ENCODE measurements at regions not wholly inside any gene's neighbourhood (a gene's known extent, or its start where the extent isn't known, plus 50 kb on each side); places are given as distances from the start of the nearest gene placed in this dataset.

DNA sequence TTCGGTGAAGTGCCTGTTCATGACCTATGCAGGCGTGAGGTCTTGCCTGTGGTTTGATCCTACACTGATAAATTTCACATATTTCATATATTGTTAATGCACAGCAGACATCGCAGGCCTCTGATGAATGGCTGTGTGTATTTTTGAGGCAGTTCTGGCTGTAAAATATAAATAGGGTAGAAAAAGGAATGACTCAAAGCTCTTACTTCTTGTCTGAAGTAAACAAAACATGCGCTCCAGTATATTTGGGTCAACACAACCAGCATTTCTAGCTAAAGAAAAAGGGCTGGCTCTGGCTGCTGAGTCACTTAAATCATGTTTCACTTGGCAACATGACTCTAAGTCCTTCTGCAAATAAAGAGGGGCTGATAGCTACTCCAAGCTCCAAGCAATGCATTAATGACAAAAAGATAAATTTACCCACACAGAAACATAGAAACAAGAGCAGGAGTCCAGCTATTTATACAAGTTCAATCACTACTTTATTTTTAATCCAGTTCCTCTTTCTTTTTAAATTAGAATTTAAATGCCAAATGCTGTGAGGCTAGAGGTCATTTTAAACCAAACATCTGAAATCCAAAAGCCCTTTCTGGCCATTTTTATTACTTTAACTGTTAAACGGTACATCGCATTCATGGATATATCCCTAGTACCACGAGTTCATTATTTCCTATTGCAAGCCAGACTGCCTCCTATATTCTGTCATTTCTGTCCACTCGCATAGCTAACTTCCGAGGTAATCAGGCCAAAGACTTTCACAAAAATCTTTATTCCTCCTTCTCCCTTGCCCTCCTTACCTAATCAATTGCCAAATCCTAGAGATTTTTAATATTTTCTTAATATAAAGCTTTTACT, 54.3 kb upstream of the TMCC3 start:
- Histone ChIP-seq H3K36me3 (ENCODE audit: control insufficient read depth in 4 of 4, insufficient read depth in 4 of 4, low read length in 3 of 4) (no peaks in the 10 kb centered on the region), H3K4me3 (ENCODE audit: control insufficient read depth in 1 of 7, extremely low read depth in 1 of 7, insufficient read depth in 4 of 7, low read depth in 2 of 7, low read length in 6 of 7) (no peak overlapping the region), H3K27ac (ENCODE audit: insufficient read depth in 1 of 2, low read depth in 1 of 2, low read length in 2 of 2, poor library complexity in 1 of 2, severe bottlenecking in 2 of 2) (no peak overlapping the region), H3K9me3 (ENCODE audit: control extremely low read depth in 1 of 5, control insufficient read depth in 4 of 5, insufficient read depth in 2 of 5, low read depth in 1 of 5, low read length in 4 of 5) (no peaks in the 10 kb centered on the region), H3K27me3 (replicated peaks in 2 of 5; ENCODE audit: control insufficient read depth in 4 of 5, insufficient read depth in 5 of 5, low read length in 4 of 5) (no peaks in the 10 kb centered on the region), H3K4me1 (ENCODE audit: control extremely low read depth in 1 of 4, control insufficient read depth in 4 of 4, insufficient read depth in 4 of 4, low read length in 3 of 4) (peaks cover 0 to 7% (median 0%) of the 10 kb centered on the region in 4 experiments)
- ChIA-PET CTCF (interaction anchor here (0.8 to 2.3 kb wide), 5 partner anchors 10 to 271 kb away, joined by 3 to 11 read pairs (median 3); no protein-coding TSS in a partner anchor), POLR2A (interaction anchor here (1.3 kb wide), 1 partner anchor 94 kb away, joined by 3 read pairs; no protein-coding TSS in a partner anchor)
- 87% methylated on average over 5 of the region's 9 CpGs for WGBS (ENCODE audit: insufficient coverage)
- peak in 2 of 3 donors; percentile 30 to 47 for DNase-seq

DNA sequence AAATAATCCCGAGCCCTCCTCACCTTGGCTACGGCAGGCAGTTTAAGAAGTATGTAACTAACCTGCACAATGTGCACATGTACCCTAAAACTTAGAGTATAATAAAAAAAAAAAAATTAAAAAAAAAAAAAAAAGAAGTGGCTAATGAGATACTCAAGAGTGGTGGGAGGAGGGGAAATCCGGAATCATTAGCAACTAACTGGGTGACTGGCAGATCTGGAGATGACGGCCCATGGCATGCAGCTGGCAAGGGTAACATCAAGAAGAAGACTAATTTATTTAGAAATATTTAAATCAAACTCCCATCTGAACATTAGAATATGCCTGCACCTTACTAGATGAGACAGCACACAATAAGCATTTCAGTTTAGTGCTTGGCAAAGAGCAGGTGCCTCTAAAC, 52.3 kb upstream of the TMCC3 start:
- Histone ChIP-seq H3K36me3 (ENCODE audit: control insufficient read depth in 4 of 4, insufficient read depth in 4 of 4, low read length in 3 of 4) (no peaks in the 10 kb centered on the region), H3K27ac (ENCODE audit: insufficient read depth in 1 of 2, low read depth in 1 of 2, low read length in 2 of 2, poor library complexity in 1 of 2, severe bottlenecking in 2 of 2) (no peak overlapping the region), H3K4me1 (ENCODE audit: control extremely low read depth in 1 of 4, control insufficient read depth in 4 of 4, insufficient read depth in 4 of 4, low read length in 3 of 4) (peaks cover 0 to 11% (median 0%) of the 10 kb centered on the region in 4 experiments), H3K4me3 (ENCODE audit: control insufficient read depth in 1 of 7, extremely low read depth in 1 of 7, insufficient read depth in 4 of 7, low read depth in 2 of 7, low read length in 6 of 7) (no peak overlapping the region), H3K27me3 (replicated peaks in 2 of 5; ENCODE audit: control insufficient read depth in 4 of 5, insufficient read depth in 5 of 5, low read length in 4 of 5) (no peaks in the 10 kb centered on the region), H3K9me3 (ENCODE audit: control extremely low read depth in 1 of 5, control insufficient read depth in 4 of 5, insufficient read depth in 2 of 5, low read depth in 1 of 5, low read length in 4 of 5) (no peaks in the 10 kb centered on the region)
- DNase-seq: no peak
- no CpG with 5 or more reads among the region's 4 CpGs for WGBS (ENCODE audit: insufficient coverage)
- POLR2A ChIA-PET: interaction anchor here (0.5 kb wide), 1 partner anchor 75 kb away, joined by 3 read pairs; no protein-coding TSS in a partner anchor
- CTCF ChIA-PET: interaction anchor here (1.0 kb wide), 1 partner anchor 40 kb away, joined by 3 read pairs; no protein-coding TSS in a partner anchor

DNA sequence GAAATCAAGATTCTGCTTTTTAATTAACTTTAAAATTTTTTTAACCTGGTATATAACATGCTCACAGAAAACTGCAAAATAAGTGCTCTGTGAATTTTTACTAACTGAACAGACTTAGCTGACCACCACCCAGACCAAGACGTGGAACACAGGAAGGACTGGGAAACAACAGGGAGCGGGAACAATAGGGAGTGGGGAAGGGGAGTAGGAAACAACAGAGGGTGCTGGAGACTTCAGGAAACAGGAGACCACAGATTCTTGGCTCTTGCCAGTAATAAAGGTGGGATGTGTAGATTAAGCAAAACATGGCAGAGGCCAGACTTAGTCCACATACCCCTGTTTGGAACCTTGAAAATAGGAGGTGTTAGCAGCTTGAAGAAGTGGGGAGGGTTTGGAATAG, 51.4 kb upstream of the TMCC3 start:
- CTCF ChIA-PET: interaction anchor here (0.6 to 1.0 kb wide), 4 partner anchors 9 to 45 kb away, joined by 3 read pairs; no protein-coding TSS in a partner anchor
- DNase-seq: no peak
- 69% methylated on average over 2 of the region's 2 CpGs for WGBS (ENCODE audit: insufficient coverage)

DNA sequence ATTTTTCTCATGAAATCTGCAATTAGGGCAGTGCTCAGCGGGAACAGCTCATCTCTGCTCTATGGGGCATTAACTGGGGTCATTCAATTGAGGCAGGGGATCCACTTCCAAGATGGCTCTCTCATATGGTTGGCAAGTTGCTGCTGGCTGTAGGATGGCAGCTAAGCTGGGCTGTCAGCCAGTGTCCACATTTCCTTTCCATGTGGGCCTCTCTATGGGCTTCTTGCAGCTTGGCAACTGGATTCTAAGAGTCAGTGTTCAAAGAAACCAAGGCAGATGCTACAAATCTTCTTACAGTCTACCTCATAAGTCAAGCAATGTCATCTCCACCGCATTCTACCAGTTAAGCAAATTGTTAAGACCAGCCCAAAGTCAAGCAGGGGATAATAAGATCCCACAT, 50.3 kb upstream of the TMCC3 start:
- ChIA-PET CTCF (interaction anchor here (1.1 to 1.2 kb wide), 2 partner anchors 20 to 23 kb away, joined by 3 to 5 read pairs; no protein-coding TSS in a partner anchor), POLR2A (no interaction called here)
- WGBS (ENCODE audit: insufficient coverage): 93% methylated on average over 2 of the region's 2 CpGs
- Histone ChIP-seq H3K4me1 (ENCODE audit: control extremely low read depth in 1 of 4, control insufficient read depth in 4 of 4, insufficient read depth in 4 of 4, low read length in 3 of 4) (peaks cover 0 to 11% (median 0%) of the 10 kb centered on the region in 4 experiments), H3K4me3 (ENCODE audit: control insufficient read depth in 1 of 7, extremely low read depth in 1 of 7, insufficient read depth in 4 of 7, low read depth in 2 of 7, low read length in 6 of 7) (no peak overlapping the region), H3K27me3 (replicated peaks in 2 of 5; ENCODE audit: control insufficient read depth in 4 of 5, insufficient read depth in 5 of 5, low read length in 4 of 5) (no peaks in the 10 kb centered on the region), H3K27ac (ENCODE audit: insufficient read depth in 1 of 2, low read depth in 1 of 2, low read length in 2 of 2, poor library complexity in 1 of 2, severe bottlenecking in 2 of 2) (no peak overlapping the region), H3K36me3 (ENCODE audit: control insufficient read depth in 4 of 4, insufficient read depth in 4 of 4, low read length in 3 of 4) (no peaks in the 10 kb centered on the region), H3K9me3 (ENCODE audit: control extremely low read depth in 1 of 5, control insufficient read depth in 4 of 5, insufficient read depth in 2 of 5, low read depth in 1 of 5, low read length in 4 of 5) (peaks cover 0 to 7% (median 0%) of the 10 kb centered on the region in 5 experiments)
- DNase-seq: no peak

More for the DNA sequence above, 51.4 kb upstream of the TMCC3 start:
- H3K4me1 ChIP-seq (ENCODE audit: control extremely low read depth in 1 of 4, control insufficient read depth in 4 of 4, insufficient read depth in 4 of 4, low read length in 3 of 4): peaks cover 0 to 11% (median 0%) of the 10 kb centered on the region in 4 experiments
- H3K9me3 ChIP-seq (ENCODE audit: control extremely low read depth in 1 of 5, control insufficient read depth in 4 of 5, insufficient read depth in 2 of 5, low read depth in 1 of 5, low read length in 4 of 5): peaks cover 0 to 7% (median 0%) of the 10 kb centered on the region in 5 experiments
- no peaks in the 10 kb centered on the region for H3K27me3 ChIP-seq (replicated peaks in 2 of 5; ENCODE audit: control insufficient read depth in 4 of 5, insufficient read depth in 5 of 5, low read length in 4 of 5)
- POLR2A ChIA-PET: interaction anchor here (0.5 to 0.7 kb wide), 2 partner anchors 17 to 69 kb away, joined by 3 to 4 read pairs; no protein-coding TSS in a partner anchor
- H3K36me3 ChIP-seq (ENCODE audit: control insufficient read depth in 4 of 4, insufficient read depth in 4 of 4, low read length in 3 of 4): no peaks in the 10 kb centered on the region
- no peak overlapping the region for H3K4me3 ChIP-seq (ENCODE audit: control insufficient read depth in 1 of 7, extremely low read depth in 1 of 7, insufficient read depth in 4 of 7, low read depth in 2 of 7, low read length in 6 of 7)
- H3K27ac ChIP-seq (ENCODE audit: insufficient read depth in 1 of 2, low read depth in 1 of 2, low read length in 2 of 2, poor library complexity in 1 of 2, severe bottlenecking in 2 of 2): no peak overlapping the region
